GM18873 (cell line): ENCODE measurements at regions not wholly inside any gene's neighbourhood (a gene's known extent, or its start where the extent isn't known, plus 50 kb on each side); places are given as distances from the start of the nearest gene placed in this dataset.
"Not testable (repeated sequence)": the region's sequence is repeated elsewhere in the genome, so short reads cannot be mapped to it uniquely, and the experiment has no call there.

Experiments
- ATAC-seq: cut with Tn5 transposase; IDR thresholded peaks from one replicate; pipeline ENCODE4 v1.9.1; 2021; ENCODE audit warnings: mild to moderate bottlenecking, moderate library complexity, moderate number of reproducible peaks; ENCODE audit not compliant: unreplicated experiment, low FRiP score

- ATAC-seq: no peak
Measured at GRCh38 chr11:16547879-16548278, 190.6 kb upstream of the C11orf58 start.

- ATAC-seq: no peak
Measured at GRCh38 chr11:16543642-16544041, 187.3 kb upstream of the SOX6 start.

GRCh38 chr11:16542353-16542752 is 186.0 kb upstream of the SOX6 start:
- no peak for ATAC-seq

GRCh38 chr11:16536513-16536912 is 180.2 kb upstream of the SOX6 start:
- ATAC-seq: no peak

GRCh38 chr11:16528639-16529038 is 172.3 kb upstream of the SOX6 start:
- no peak for ATAC-seq

- no peak for ATAC-seq
Measured at GRCh38 chr11:16527525-16528246, 171.3 kb upstream of the SOX6 start.

GRCh38 chr11:16526947-16527346 is 170.6 kb upstream of the SOX6 start:
- ATAC-seq: no peak

- ATAC-seq: not testable (repeated sequence)
Measured at GRCh38 chr11:16520713-16521112, 164.4 kb upstream of the SOX6 start.

GRCh38 chr11:16512899-16513241 is 156.5 kb upstream of the SOX6 start:
- peak; percentile 82 for ATAC-seq

- no peak for ATAC-seq
Measured at GRCh38 chr11:16512198-16512898, 156.0 kb upstream of the SOX6 start.

GRCh38 chr11:16511116-16512114 is 155.1 kb upstream of the SOX6 start:
- ATAC-seq: no peak

GRCh38 chr11:16505481-16505880 is 149.1 kb upstream of the SOX6 start:
- no peak for ATAC-seq

GRCh38 chr11:16503891-16504290 is 147.5 kb upstream of the SOX6 start:
- not testable (repeated sequence) for ATAC-seq

GRCh38 chr11:16494918-16495691 is 138.8 kb upstream of the SOX6 start:
- no peak for ATAC-seq

GRCh38 chr11:16484434-16484833 is 128.1 kb upstream of the SOX6 start:
- no peak for ATAC-seq

GRCh38 chr11:16474659-16475058 is 118.3 kb upstream of the SOX6 start:
- no peak for ATAC-seq

GRCh38 chr11:16469968-16470367 is 113.6 kb upstream of the SOX6 start:
- ATAC-seq: no peak

- no peak for ATAC-seq
Measured at GRCh38 chr11:16468735-16469453, 112.5 kb upstream of the SOX6 start.

- ATAC-seq: no peak
Measured at GRCh38 chr11:16460508-16460907, 104.2 kb upstream of the SOX6 start.

- no peak for ATAC-seq
Measured at GRCh38 chr11:16456366-16456765, 100.0 kb upstream of the SOX6 start.
